GM21390 (cell line): ENCODE measurements at regions not wholly inside any gene's neighbourhood (a gene's known extent, or its start where the extent isn't known, plus 50 kb on each side); places are given as distances from the start of the nearest gene placed in this dataset.
"Not testable (repeated sequence)": the region's sequence is repeated elsewhere in the genome, so short reads cannot be mapped to it uniquely, and the experiment has no call there.

Experiments
- ATAC-seq: cut with Tn5 transposase; IDR thresholded peaks from one replicate; pipeline ENCODE4 v1.9.1; 2021; ENCODE audit not compliant: unreplicated experiment

DNA sequence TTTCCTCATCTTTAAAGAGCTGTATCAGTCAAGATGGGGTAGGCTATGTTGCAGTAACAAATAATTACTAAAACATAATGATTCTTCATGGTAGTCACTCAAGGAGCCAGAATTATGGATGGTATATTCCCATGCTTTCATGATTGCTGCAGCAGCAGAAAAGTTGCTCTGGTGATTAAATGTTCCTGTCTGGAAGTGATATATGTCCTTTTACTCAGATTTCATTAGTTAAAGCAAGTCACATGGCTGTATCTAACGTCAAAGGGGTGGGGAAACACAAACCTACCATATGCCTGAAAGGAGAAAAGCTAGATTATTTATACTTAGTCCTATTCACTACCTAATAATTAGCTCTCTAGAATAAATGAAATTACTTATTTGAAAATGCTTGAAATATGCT lies 594.7 kb downstream of the SOX5 start:
- ATAC-seq = no peak

DNA sequence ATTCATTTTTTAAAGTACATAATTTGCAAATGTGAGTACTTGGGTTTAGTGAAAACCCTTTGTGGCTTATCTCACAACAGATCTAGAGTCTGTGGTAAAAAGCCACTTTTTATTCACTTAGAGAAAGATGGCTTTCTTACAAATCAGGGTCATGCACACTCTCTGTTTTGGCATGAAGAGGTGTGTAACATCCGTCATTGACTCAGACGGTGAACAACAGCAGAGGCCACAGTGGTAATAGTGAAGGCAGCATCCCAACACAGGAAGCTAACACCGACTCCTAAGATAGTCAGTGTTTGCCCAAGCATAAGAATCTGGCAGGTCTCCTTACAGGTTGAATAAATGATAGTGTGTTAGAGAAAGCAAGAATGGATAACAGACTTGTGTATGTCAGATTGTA lies 593.0 kb downstream of the SOX5 start:
- no peak for ATAC-seq

DNA sequence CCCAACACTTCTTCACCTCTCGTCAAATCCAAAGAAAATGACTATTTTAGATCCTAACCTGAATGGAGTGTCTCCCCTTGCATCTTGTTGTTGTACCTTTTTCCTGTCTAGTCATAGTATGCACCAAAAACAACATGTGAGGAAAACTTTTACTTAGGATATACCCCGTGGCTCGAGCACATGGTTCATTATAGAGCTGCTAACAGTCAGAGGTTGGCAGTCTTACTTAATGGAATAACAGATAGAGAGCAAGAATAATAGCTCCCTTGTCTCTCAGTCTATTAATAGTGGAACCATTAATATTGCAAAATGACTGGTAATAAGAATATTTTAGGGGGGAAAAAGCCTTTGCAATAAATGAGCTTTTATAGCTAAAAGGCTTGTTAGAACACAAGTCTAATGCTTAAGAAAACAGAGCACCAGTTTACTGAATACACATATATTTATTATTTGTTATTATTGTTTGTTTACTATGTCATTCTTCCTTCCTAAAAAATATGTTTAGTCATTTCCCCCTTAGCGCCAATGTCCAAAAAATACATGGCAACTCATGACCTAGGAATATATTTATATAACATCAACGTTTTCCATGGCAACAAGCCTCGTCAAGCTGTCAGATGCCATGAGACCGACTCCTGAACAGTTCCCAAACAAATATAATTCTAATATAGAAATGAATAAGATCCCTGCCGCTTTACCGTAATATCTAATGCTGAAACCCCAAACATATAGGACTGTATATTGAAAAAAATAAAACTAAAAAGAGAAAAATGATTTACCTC lies 592.4 kb downstream of the SOX5 start:
- ATAC-seq = no peak

DNA sequence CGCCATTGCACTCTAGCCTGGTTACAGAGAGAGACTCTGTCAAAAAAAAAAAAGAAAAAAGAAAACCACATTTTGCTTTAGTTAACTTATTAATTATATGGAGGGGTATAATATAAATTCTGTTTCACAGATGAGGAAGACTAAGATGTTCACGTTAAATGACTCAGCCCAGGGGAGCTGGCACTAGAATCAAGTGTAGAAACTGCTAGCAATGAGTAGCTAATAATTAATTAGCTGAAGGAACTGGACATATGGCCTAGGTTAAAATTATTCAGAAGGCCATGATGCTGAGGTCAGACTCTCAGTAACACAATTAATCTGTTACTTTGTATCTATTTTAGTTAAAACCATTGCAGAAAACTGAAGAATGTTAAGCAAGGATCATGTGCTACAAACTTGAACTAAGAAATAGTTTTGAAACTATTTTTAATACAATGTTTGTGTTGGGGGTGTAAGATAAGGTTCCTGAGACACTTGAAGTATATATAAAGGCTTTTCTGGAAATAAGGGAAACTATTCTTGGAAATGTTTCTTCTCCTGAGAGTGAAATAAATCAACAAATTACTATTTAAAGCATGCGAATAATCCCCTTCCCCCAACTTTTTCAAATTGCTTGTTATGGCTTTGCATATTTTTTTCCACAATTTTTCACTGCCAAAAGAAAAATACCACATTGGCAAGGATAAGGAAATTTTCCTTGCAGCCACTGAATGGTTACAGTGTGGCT lies 589.3 kb downstream of the SOX5 start:
- ATAC-seq = no peak

DNA sequence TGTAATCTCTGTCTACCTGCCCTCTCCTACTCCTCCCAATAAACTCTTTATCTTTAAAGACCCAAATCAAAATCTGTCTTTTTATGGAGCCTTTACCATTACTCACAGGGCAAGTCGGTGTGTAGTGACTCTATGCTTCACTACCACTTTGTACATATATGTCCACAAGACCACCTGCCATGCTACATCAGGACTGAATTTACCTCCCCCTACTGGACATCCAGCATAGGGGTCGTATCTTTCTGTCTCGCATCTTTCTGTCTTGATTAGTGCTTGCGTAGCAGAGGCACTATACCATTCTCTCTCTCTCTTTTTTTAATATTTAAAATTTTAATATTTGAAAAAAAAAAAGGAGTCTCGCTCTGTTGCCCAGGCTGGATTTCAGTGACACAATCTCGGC lies 587.5 kb downstream of the SOX5 start:
- ATAC-seq = no peak

DNA sequence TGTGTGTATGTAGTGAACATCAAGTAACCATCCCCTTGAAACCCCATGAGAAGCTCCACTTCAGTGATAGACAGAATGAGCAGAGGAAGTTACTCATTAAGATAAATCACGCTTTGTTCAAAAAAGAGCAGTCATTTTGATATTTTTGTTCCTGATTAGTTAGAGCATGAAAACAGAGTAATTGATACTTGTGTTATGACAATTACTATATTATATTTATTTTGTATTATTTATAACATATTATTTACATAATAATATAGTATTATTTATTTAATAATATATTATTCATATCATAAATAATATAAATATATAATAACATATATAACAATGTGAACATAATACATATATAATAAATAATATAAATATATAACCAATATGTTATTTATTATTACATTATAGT lies 580.9 kb downstream of the SOX5 start:
- no peak for ATAC-seq

DNA sequence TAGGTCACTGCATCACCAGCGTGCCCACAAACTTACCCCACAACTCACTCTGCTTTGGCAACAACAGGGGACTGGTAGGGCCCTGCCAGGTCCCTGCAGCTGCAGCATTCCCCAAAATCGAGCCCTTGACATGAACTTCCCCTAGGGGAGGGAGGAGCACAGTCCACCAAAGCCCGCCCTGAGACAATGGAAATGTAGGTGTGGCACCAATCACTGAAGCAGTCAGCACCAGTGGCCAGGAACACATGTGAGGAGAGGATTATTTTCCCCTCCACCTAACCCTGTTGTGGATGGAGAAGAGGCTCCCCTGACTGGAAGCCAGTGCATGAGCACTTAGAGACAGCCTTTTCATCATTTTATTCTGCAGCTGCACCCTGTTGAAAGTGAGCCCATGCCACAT lies 573.8 kb downstream of the SOX5 start:
- ATAC-seq = no peak

DNA sequence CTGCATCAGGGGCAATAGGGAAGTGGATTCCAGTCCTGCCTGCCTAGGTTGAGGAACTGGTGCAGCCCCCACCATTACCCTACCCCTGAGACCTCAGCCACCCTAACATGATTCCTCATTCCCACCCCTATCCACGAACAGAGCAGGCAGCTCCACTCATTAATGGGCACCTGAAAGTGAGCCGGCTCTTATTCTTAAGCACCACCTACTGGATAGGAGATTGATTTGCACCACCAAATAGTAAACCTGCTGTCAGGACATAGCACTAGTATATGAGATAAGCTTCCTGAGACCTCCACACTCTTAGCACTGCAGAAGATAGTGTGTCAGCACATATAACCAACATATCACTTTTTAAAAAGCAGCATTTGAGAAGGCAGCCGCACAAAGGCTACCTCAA lies 573.2 kb downstream of the SOX5 start:
- no peak for ATAC-seq

DNA sequence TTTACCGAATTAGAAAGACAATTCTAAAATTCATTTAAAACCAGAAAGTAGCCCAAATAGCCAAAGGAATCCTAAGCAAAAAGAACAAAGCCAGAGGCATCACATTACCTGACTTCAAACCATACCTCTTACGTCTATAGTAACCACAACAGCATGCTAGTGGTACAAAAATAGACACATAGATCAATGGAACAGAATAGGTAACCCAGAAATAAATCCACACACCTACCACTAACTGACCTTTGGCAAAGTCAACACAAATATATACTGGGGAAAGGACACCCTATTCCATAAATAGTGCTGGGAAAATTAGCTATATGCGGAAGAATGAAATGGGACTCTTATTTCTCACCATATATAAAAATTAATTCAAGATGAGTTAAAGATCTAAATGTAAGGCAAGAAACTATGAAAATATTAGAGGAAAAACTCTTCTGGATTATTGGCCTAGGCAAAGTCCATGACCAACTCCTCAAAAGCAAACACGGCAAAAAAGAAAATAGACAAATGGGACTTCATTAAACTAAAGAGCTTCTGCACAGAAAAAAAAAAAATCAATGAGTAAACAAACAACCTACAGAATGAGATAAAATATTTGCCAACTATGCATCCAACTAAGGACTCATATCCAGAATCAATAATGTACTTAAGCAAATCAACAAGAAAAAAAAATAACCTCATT lies 568.9 kb downstream of the SOX5 start:
- no peak for ATAC-seq

DNA sequence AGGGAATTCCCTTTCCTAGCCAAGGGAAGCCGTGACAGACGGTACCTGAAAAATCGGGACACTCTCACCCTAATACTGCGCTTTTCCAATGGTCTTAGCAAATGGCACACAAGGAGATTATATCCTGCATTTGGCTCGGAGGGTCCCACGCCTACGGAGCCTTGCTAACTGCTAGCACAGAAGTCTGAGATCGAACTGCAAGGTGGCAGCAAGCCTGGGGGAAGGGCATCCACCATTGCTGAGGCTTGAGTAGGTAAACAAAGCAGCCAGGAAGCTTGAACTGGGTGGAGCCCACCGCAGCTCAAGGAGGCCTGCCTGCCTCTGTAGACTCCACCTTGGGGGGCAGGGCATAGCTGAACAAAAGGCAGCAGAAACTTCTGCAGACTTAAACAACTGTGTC lies 560.6 kb downstream of the SOX5 start:
- not testable (repeated sequence) for ATAC-seq

DNA sequence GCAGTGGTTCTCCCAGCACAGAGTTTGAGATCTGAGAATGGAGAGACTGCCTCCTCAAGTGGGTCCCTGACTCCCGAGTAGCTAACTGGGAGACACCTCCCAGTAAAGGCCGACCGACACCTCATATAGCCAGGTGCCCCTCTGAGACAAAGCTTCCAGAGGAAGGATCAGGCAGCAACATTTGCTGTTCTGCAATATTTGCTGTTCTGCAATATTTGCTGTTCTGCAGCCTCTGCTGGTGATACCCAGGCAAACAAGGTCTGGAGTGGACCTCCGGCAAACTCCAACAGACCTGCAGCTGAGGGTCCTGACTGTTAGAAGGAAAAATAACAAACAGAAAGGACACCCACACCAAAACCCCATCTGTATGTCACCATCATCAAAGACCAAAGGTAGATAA lies 560.2 kb downstream of the SOX5 start:
- not testable (repeated sequence) for ATAC-seq

DNA sequence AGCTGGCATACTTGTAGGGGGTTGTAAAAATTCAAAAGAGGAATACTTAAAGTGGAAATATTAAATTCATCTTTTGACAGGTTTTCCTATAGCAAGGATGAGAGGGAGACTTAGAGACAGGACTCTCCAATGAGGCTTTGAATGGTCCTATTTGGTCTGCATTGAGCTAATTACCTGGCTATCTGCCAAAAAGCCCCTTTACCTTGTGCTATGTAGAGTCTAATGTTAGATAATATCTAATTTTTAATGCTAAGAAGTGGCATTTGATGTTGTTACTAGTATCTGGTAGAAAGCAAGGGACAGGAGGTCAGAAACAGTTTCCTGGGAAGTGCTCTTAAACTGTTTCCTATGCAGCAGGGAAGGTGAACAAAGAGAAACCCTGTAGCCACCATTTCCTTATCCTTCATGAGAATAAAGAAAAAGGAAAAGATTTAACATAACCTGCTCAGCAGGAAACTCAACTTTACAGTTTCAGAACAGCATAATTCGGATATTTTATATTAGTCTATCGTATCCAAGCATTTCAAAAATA lies 550.0 kb downstream of the SOX5 start:
- no peak for ATAC-seq

DNA sequence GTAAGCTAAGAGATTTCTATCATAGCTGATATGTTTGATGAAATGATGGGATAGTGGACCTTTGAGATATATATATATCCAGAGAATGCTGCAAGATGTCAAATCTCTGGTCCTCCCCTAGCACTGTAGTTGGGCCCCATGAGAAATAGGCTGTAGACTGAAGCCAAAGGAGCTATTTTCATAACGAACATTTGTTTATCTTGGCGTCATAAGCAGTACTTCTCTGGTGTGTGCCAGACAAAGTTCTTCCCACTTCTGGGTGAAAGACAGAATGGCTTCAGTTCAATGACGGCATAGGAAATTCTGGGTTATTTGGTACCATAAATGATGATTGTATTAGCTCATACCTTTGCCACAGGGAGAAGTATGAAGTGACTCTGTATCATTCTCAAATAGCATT lies 534.3 kb downstream of the SOX5 start:
- ATAC-seq = no peak

DNA sequence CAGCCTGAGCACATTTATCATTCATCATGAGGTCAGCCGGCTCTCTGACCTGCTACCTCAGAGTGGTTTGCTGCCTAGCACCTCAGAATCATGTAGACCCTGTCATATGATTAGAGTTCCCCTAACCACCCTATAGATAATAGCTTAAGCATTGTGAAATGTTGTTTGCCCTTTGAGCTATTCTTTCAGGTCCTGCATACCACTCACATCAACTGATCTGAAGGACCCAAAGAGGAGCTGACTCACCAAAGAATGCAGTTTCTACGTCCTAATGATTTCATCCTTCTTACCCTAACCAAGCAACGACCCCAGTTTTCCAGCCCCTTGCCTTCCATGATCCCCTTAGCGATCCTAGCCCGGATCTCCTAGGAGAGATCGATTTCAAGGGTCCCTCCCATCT lies 527.9 kb downstream of the SOX5 start:
- no peak for ATAC-seq

DNA sequence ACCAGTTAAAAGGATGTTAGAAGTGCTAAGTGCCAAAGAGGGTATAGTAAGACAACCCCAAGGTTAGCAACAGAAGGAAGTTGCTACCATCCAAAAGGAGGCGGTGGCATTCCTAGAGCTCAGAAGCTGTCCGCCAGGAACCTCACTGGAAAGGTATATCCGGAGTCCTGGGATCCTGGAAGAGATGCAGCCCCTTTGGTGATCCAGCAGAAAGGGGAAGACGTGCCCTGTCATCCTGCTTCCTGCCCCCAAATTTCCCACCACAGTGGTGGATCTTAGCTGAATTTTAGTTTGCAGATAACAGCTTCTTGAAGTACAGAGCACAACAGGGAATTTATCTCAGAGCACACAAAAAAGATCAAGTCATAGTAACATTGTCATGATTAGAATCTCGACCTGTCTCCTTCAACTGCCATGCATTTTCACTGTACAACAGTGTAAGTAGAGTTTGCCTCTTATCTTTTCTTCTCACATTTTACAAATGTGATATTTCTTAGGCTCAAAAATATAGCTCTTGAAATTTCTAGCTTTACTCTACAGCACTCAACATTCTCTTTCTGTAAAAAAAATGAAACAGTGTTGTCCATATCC lies 526.3 kb downstream of the SOX5 start:
- no peak for ATAC-seq

DNA sequence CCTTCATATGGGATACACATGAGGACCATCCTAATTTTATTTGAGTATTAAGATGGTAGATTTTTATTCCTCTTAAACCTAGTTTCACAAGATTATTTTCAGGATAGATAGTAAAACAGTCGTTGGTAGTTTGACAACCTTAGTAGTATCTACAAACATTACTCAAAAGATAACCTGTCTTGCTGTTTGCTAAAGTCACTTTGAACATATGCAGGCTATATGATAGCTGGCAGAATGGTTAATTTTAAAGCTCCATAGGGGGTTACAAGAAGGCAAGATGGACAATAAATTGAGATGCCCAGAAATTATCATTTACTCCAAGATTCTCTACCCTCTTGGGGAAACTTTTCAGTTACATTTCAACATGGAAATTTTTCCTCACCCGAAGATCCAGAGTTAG lies 525.7 kb downstream of the SOX5 start:
- no peak for ATAC-seq

DNA sequence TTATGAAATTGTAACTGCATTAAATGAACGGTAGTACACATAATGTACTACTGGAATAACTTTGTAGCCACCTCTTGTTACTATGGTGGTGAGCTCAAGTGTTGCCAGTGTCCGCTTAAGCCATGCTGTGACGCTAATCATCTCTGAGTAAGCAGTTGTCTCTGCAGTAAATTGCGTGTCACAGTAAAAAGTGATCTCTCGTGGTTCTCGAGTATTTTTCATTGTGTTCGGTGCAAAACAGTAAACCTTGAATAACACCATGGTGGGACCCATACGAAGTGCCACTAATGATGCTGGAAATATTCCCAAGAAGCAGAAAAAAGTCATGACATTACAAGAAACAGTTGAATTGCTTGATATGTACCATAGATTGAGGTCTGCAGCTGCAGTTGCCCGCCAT lies 524.8 kb downstream of the SOX5 start:
- ATAC-seq = no peak

DNA sequence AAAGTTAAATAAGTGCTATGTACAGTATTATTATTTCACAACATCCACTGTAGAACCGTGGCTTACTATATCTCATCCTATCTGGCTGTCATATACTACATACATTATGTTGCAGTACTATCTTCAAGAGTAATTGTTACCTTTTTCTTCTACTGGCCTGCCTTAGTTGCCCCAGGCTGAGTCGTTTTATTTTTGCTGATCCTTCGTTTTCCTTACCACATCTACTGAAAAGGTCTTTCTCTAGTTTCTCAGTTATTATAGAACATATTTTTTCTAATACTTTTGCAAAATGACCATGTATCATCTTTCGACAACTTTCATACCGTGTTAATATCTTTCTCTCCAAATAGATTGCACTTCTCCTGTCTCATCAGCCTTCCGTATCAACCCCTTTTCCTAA lies 523.1 kb downstream of the SOX5 start:
- no peak for ATAC-seq

DNA sequence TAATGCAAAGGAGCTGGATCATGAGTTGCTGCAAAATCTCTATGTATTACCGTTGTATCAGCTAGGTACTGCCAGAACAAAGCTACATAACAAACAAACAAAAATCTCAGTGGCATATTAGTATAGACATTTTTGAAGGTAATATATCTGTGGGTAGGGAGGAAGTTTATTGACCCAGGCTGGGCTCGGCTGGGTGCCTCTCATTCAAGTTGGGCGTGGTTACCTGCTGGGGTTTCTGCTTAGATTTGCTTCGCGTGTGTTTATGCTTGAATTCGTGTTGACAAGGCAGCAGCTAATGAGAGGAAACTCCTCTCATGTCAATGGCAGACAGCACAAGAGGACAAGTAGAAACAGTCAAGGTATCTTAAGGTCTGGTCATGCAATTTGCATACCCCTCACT lies 520.7 kb downstream of the SOX5 start:
- ATAC-seq = no peak

DNA sequence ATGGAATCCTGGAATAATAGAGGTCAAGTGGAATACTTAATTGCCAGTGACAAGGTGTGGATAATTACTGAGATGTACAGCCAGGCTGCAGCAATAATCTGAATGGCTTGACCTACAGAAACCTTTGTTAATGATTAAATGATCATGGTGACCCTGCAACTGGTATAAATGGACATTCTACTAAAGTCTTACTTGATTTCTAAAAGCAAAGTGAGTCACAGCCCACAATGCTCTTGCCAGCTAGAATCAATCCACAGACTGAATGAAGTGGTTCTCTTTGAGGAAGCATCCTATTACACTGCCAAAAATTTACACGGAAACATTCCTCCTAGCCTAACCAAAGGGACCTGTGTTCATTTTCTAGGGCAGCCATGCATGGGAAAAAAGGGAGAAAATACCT lies 518.5 kb downstream of the SOX5 start:
- no peak for ATAC-seq

DNA sequence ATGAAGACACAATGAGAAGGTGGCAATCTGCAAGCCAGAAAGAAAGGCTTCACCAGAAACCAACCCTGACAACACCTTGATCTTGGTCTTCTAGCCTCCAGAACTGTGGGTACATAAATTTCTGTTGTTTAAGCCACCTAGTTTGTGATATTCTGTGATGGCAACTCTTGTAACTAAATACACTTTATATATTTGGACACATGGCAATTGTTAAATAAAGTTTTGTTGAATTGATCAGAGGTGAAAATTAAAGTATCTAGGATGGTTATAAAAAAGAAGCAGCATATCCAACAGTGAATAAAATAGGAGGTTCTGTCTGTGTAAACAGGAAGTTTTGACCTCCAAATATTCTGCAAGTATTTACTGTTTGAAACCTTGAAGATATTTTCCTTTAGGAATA lies 516.3 kb downstream of the SOX5 start:
- no peak for ATAC-seq

DNA sequence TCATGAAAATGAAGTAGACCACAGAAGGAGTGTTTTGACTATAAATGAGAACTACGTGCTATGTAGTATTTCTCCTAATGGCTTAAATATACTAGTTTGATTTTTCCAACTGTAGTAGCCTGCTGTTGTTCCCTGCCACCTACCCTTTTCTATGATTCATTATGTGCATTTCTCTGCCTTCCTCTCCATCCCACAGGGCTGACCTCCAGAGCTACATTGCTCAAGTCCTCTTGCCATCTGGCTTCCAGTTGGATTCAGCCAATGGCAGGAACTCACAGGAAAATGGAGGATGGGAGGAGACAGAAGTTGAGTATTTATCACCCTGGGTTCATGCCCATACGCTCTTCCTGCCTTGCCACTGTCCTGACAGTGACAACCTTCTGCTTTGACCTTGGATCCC lies 515.3 kb downstream of the SOX5 start:
- ATAC-seq = no peak
